AG04449 (cell line): ENCODE measurements at regions not wholly inside any gene's neighbourhood (a gene's known extent, or its start where the extent isn't known, plus 50 kb on each side); places are given as distances from the start of the nearest gene placed in this dataset.

Experiments
- CTCF ChIA-PET: fragments of 350-600 bp; formaldehyde crosslinking; extraction: SDS; loops from one replicate; lab custom pipeline; 2021; ENCODE audit warnings: antibody characterized with exemption; lab: Yijun Ruan, JAX
- POLR2A ChIA-PET: fragments of 400-600, 350-600 bp; formaldehyde crosslinking; extraction: SDS; loops from one replicate; lab custom pipeline; 2020; ENCODE audit warnings: antibody characterized with exemption, inconsistent platforms; lab: Yijun Ruan, JAX
- DNase-seq: peaks from one replicate; pipeline ENCODE4 v3.0.0-alpha.2; 2010; ENCODE audit warnings: low read depth, low spot score
- H3K4me3 ChIP-seq: 2 replicates; pipeline ENCODE4 v1.5.1; 2011; ENCODE audit warnings: low read depth, mild to moderate bottlenecking, control low read depth, low read length
- TF ChIP-seq, protein P1 (sequence below): IDR thresholded peaks from one replicate; pipeline ENCODE4 v1.5.1; 2011; ENCODE audit warnings: mild to moderate bottlenecking, moderate library complexity, low read length, control low read depth, inconsistent platforms; ENCODE audit not compliant: insufficient read depth; ENCODE audit errors: missing control alignments

DNA sequence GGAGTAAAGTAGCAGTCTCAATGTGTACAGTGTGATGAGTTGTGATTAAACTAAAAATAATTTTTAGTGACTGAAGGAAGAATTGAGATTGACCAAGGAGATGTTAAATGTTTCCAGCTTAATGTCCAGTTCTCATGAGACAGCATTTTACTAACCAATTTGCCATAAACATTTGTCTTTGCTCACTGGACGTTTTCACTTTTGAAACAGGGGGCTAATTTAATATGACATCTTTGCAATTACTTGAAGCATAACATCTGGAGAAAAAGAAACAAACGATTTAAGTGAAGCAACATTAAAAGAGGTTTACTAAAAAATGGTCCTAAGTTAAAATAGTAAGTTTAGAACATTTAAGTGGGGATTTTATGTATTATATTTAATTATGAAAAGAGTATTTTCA lies 443.8 kb downstream of the BCKDHB start:
- H3K4me3 ChIP-seq = no peak overlapping the region
- POLR2A ChIA-PET = no interaction called here
- CTCF ChIA-PET = no interaction called here
- DNase-seq = no peak
- TF ChIP-seq, protein P1, sequence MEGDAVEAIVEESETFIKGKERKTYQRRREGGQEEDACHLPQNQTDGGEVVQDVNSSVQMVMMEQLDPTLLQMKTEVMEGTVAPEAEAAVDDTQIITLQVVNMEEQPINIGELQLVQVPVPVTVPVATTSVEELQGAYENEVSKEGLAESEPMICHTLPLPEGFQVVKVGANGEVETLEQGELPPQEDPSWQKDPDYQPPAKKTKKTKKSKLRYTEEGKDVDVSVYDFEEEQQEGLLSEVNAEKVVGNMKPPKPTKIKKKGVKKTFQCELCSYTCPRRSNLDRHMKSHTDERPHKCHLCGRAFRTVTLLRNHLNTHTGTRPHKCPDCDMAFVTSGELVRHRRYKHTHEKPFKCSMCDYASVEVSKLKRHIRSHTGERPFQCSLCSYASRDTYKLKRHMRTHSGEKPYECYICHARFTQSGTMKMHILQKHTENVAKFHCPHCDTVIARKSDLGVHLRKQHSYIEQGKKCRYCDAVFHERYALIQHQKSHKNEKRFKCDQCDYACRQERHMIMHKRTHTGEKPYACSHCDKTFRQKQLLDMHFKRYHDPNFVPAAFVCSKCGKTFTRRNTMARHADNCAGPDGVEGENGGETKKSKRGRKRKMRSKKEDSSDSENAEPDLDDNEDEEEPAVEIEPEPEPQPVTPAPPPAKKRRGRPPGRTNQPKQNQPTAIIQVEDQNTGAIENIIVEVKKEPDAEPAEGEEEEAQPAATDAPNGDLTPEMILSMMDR = no peak

DNA sequence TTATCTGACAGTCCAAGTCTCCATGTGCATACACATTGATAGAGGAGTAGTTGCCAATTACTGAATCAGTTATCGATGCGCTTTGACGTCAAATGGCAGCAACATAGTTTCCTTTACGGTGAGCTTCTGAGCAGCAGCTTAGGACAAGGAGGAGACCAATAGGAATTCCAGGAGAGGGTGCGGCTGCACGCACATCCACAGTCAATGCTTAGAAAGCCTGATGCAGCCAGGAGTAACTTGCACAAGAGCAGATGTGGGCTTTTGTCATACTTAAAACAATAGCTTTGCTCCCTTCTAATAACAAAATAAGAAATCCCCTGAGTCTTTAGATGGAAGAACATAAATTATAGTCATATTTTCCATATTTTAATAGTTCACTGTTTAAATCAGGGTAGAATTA lies 442.1 kb downstream of the BCKDHB start:
- H3K4me3 ChIP-seq = no peak overlapping the region
- no peak for DNase-seq
- TF ChIP-seq, protein P1 = no peak
- CTCF ChIA-PET = no interaction called here
- POLR2A ChIA-PET = no interaction called here

DNA sequence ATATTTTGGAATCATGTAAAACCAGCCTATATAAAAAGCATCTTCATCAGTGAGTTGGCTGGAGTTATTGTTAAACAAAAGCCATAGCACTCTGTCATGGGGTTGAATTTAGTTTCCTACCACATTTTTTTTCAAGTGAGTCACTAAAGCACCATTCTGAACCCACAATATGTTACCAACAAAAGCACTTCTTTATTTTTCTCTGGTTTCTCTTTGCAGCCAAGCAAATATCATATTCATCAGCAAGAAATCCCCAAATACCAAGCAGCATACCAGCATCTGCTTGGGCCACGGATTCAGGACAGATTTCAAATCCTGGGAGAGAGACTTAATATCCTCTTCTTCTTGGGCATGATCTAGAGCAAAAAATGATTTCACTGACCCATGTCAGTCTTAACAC lies 441.4 kb downstream of the BCKDHB start:
- peak; percentile 85 for DNase-seq
- ChIA-PET CTCF (interaction anchor here (1.0 kb wide), 1 partner anchor 15 kb away, joined by 3 read pairs; no protein-coding TSS in a partner anchor), POLR2A (no interaction called here)
- no peak overlapping the region for H3K4me3 ChIP-seq
- TF ChIP-seq, protein P1 = no peak

DNA sequence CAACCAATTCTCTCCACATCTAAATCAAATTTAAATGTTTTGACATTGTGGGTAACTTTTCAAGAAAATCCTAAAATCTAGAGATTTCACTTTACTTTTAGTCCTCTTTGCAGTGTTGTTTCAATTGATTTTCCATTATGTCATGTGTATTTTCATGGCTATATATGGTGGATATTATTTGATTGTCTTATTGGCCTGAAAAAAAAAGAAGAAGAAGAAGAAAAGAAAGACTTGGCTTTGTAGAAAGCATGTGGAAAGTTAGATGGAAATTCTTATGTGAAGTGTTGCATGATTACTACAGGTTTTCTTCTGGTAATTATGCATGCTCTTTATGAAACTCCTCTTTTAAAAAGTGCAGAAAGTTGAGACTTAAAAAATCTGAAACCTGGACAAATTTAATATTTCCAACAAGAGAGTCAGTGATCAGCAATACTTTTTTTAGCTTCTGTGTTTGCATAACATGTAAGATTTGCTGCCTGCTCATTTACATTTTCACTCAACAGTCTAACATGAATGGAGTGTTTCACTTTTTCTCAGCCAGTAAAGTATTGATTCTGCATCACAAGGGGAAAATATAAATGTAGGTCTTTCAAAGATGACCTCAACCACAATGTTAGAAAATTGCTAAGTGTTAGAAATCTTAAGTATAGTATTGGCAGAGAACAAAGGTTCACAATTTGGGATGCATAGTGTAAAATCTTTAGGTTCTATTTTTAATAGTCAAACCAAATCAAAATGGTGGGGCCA lies 438.7 kb downstream of the BCKDHB start:
- ChIA-PET POLR2A (no interaction called here), CTCF (interaction anchor here (0.7 to 1.4 kb wide), 2 partner anchors 22 to 120 kb away, joined by 3 read pairs; no protein-coding TSS in a partner anchor)
- no peak for DNase-seq
- TF ChIP-seq, protein P1 = no peak
- H3K4me3 ChIP-seq = no peak overlapping the region

DNA sequence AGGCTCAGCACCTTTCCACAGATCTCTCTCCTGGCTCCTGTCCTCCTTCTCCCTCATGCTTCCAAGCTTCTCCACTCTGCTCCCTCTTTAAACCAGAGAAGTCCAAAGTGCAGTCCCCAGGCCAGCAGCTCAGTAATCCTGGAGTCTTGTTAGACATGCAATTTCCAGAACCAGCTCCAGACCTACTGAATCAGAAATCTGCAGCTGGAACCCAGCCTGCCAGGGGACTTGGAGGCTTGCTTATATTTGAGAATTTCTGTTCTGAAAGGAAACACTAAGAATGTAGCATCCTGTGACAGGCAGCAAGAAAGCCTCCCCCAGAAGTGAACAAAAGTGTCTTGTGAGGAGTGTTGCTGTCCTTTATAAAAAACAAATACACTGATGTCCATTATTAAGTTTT lies 438.1 kb downstream of the BCKDHB start:
- POLR2A ChIA-PET = no interaction called here
- no peak for DNase-seq
- no peak overlapping the region for H3K4me3 ChIP-seq
- CTCF ChIA-PET = interaction anchor here (1.4 kb wide), 1 partner anchor 120 kb away, joined by 3 read pairs; no protein-coding TSS in a partner anchor
- TF ChIP-seq, protein P1 = no peak

DNA sequence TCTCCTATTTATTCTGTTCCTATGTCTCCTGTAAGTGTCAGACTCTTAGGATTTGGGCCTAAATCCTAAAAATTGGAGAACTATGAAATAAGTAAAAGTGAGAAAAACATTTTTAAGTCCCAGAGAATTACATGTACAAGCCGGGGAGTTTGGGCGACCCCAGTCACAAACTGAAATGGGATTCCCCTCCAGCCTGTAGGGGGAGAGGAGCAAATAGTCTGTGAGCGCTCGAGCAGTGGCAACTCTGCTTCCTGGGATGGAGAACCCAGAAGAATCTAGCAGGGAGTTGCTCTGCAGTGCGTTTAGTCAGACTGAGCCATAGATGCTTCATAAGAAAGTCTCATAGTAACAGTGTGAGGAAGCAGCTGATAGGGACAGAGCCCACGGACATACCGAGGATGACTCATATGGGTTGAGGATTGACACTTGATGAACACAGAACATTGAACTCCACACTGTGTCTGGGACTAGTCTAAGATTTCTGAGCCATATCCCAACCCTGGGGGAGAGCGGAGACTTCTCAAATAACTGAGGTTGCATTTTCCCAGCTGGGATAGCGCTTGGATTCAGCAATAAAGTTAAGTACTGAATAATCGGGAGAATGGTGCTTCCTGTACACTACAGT lies 437.2 kb downstream of the BCKDHB start:
- no peak overlapping the region for H3K4me3 ChIP-seq
- TF ChIP-seq, protein P1 = no peak
- ChIA-PET CTCF (interaction anchor here (1.4 kb wide), 1 partner anchor 119 kb away, joined by 3 read pairs; no protein-coding TSS in a partner anchor), POLR2A (interaction anchor here (1.0 kb wide), 1 partner anchor 119 kb away, joined by 4 read pairs; no protein-coding TSS in a partner anchor)
- DNase-seq = no peak
